ENCODE measurements at regions not wholly inside any gene's neighbourhood (a gene's known extent, or its start where the extent isn't known, plus 50 kb on each side); places are given as distances from the start of the nearest gene placed in this dataset.

GRCh38 chr12:94042321-94042720 is 106.1 kb upstream of the PLXNC1 start:
- TF ChIP-seq POLR2A (IDR thresholded peaks at IDR 0.05) (no peak), CTCF (IDR thresholded peaks at IDR 0.05) (no peak)
